Endothelial cell of umbilical vein (primary cell): ENCODE measurements at regions not wholly inside any gene's neighbourhood (a gene's known extent, or its start where the extent isn't known, plus 50 kb on each side); places are given as distances from the start of the nearest gene placed in this dataset.

Experiments
- BruUV-seq: library from RNA; stranded (reverse); fragments of 400-500 nt; replicated peaks from 2 replicates; lab custom pipeline; 2021; lab: Mats Ljungman, UMichigan
- CTCF ChIA-PET: fragments of 300-600, 350-600 bp; sonication (Branson Sonifier 250); formaldehyde crosslinking; loops from one replicate; lab custom pipeline; 2021; ENCODE audit warnings: antibody characterized with exemption, inconsistent platforms; lab: Charles Lee
- POLR2A ChIA-PET: fragments of 300-600, 350-600 bp; sonication (Branson Sonifier 250); formaldehyde crosslinking; loops from one replicate; lab custom pipeline; 2021; ENCODE audit warnings: antibody characterized with exemption, inconsistent platforms; lab: Charles Lee
- DNase-seq: peaks from one replicate; pipeline ENCODE4 v3.0.0-alpha.2; 2011; ENCODE audit warnings: low read depth, low spot score
- FAIRE-seq: peaks from 2 replicates; lab custom pipeline; 2011; peaks lifted over from hg19 to GRCh38; lab: Jason Lieb, UNC
- H2AFZ ChIP-seq: 2 replicates; pipeline ENCODE4 v1.6.0; 2012; ENCODE audit warnings: low read depth, low read length, control low read depth, inconsistent platforms
- H3K27ac ChIP-seq: 2 replicates; pipeline ENCODE4 v1.5.1; 2011; ENCODE audit warnings: low read depth, mild to moderate bottlenecking, control low read depth, low read length, moderate library complexity; ENCODE audit not compliant: insufficient read depth
- H3K27me3 ChIP-seq, 2 experiments: 2 replicates each; pipeline versions ENCODE4 v1.6.0 to v1.6.1; 2011; ENCODE audit warnings: low read length in 2 of 2, mixed read lengths in 1 of 2; ENCODE audit not compliant: control insufficient read depth in 2 of 2, insufficient read depth in 2 of 2
- H3K36me3 ChIP-seq, 2 experiments: 2 replicates in 1 of 2; 3 replicates in 1 of 2; pipeline ENCODE4 v1.5.1; 2011; ENCODE audit warnings: low read length in 2 of 2, mild to moderate bottlenecking in 1 of 2, moderate library complexity in 1 of 2; ENCODE audit not compliant: control insufficient read depth in 2 of 2, insufficient read depth in 2 of 2; ENCODE audit errors: extremely low read depth in 1 of 2
- H3K4me1 ChIP-seq: 3 replicates; pipeline ENCODE4 v1.5.1; 2011; ENCODE audit warnings: mild to moderate bottlenecking, low read length; ENCODE audit not compliant: control insufficient read depth, insufficient read depth; ENCODE audit errors: extremely low read depth
- H3K4me2 ChIP-seq: 2 replicates; pipeline ENCODE4 v1.6.1; 2011; ENCODE audit warnings: low read length, control low read depth, mixed read lengths; ENCODE audit not compliant: insufficient read depth
- H3K4me3 ChIP-seq, 3 experiments: fragments of 200-600 bp in 1 of 3; sonication (generic), shearing (Covaris generic) in 1 of 3; replicated peaks in 1 of 3; 2 replicates each; pipeline ENCODE4 v1.5.1; 2011 to 2016; ENCODE audit warnings: control low read depth in 3 of 3, low read length in 3 of 3, mild to moderate bottlenecking in 2 of 3, inconsistent platforms in 1 of 3, low read depth in 1 of 3, moderate library complexity in 1 of 3; ENCODE audit not compliant: insufficient read depth in 1 of 3
- H3K79me2 ChIP-seq: 2 replicates; pipeline ENCODE4 v1.6.0; 2012; ENCODE audit warnings: low read length, inconsistent platforms; ENCODE audit not compliant: control insufficient read depth, insufficient read depth
- H3K9ac ChIP-seq: replicated peaks from 2 replicates; pipeline ENCODE3; 2011; ENCODE audit warnings: low read length, control low read depth; ENCODE audit not compliant: insufficient read depth; ENCODE audit errors: extremely low read depth
- H3K9me1 ChIP-seq: replicated peaks from 3 replicates; pipeline ENCODE4 v1.6.0; 2011; ENCODE audit warnings: mild to moderate bottlenecking, low read length; ENCODE audit not compliant: control insufficient read depth, insufficient read depth; ENCODE audit errors: extremely low read depth
- H3K9me3 ChIP-seq: replicated peaks from 2 replicates; pipeline ENCODE4 v1.5.1; 2012; ENCODE audit warnings: low read length, inconsistent platforms; ENCODE audit not compliant: control insufficient read depth, insufficient read depth
- H4K20me1 ChIP-seq: replicated peaks from 2 replicates; pipeline ENCODE3; 2011; ENCODE audit warnings: mild to moderate bottlenecking, low read length; ENCODE audit not compliant: control insufficient read depth, insufficient read depth; ENCODE audit errors: extremely low read depth
- EZH2 ChIP-seq: IDR thresholded peaks from 2 replicates; pipeline ENCODE4 v1.6.1; 2012; ENCODE audit warnings: borderline replicate concordance, low read depth, mild to moderate bottlenecking, moderate library complexity, low read length, inconsistent platforms; ENCODE audit not compliant: severe bottlenecking
- JUN ChIP-seq: IDR thresholded peaks from 2 replicates; pipeline ENCODE4 v1.6.1; 2011; ENCODE audit warnings: borderline replicate concordance, low read depth; ENCODE audit not compliant: insufficient read length, insufficient read depth
- MYC ChIP-seq: IDR thresholded peaks from one replicate; pipeline ENCODE4 v1.6.1; 2011; ENCODE audit warnings: mild to moderate bottlenecking, low read depth, low read length
- POLR2A ChIP-seq: IDR thresholded peaks from 2 replicates; pipeline ENCODE4 v1.6.1; 2012; ENCODE audit warnings: low read depth, mild to moderate bottlenecking, control low read depth, low read length
- POLR2AphosphoS5 ChIP-seq: IDR thresholded peaks from 2 replicates; pipeline ENCODE4 v1.6.1; 2012; ENCODE audit warnings: low read depth, mild to moderate bottlenecking, control low read depth, low read length, moderate library complexity; ENCODE audit not compliant: insufficient read depth
- dilution Hi-C: fragments of 300-500 bp; cut with MboI; formaldehyde crosslinking; loops from one replicate; pipeline ENCODE4 v1.15.0; 2019; ENCODE audit warnings: low sequenced_read_pairs; ENCODE audit not compliant: extremely low pct_ligation_motif_present
- intact Hi-C: fragments of 100-400 bp; cut with micrococcal nuclease; formaldehyde crosslinking; loops from one replicate; pipeline ENCODE4 v1.10.0; 2022
- TF ChIP-seq, protein P1 (sequence below), 2 donors: IDR thresholded peaks; 1 replicate in 1 of 2; 2 replicates in 1 of 2; pipeline ENCODE4 v1.5.1; 2011; ENCODE audit warnings: low read length in 2 of 2, mild to moderate bottlenecking in 2 of 2, moderate library complexity in 2 of 2, control low read depth in 1 of 2, inconsistent platforms in 1 of 2, low read depth in 1 of 2; ENCODE audit not compliant: insufficient read depth in 1 of 2; ENCODE audit errors: extremely low read depth in 1 of 2

DNA sequence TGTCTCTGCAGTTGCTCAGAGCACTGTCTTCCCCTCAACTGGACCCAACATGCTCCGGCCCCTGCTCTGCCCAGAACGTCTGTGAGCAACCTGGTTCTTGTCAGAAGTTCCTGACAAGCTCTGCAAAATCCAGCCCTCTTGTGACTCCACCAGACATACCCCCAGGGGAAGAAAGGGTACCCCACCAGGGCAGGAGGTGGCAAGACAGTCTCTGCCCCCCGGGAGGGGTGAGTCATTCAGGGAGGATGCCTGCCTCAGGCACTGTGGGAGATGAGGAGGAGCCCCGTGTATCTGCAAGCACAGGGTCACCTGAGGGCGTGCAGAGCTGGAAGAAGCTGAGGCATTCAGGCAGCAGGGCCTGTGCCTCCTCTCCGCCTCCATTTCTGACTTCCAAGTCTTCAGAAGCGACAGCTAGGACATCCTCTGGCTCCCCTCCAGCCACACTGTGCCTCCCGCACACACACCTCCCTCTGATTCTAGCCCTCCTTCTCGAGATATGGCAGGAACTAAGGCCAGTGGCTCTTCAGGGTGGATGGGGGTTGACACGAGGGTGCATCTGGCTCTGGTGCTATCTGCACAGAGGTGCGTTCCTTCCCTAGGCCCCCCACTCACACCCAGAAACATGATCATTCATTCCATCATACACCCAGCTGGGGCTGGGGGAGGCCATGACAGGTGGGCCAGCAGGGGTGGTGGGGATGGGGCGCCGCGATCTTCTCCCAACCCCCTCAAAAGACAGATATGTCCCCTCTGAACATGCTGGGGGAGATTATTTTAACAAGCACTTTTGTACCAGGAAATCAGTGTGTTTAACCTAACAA, 222.2 kb downstream of the CYP26B1 start:
- intact Hi-C loops = no loop called here
- no peaks in the 10 kb centered on the region for H3K79me2 ChIP-seq
- H3K27me3 ChIP-seq = no peaks in the 10 kb centered on the region
- H3K4me2 ChIP-seq = no peak overlapping the region
- BruUV-seq = no TSS peak
- no peaks in the 10 kb centered on the region for H3K9me3 ChIP-seq
- H4K20me1 ChIP-seq = no peaks in the 10 kb centered on the region
- ChIA-PET CTCF (interaction anchor here (0.7 to 7.6 kb wide), 13 partner anchors 10 to 820 kb away, joined by 3 to 174 read pairs (median 15); partner anchors contain the start of gene CYP26B1), POLR2A (no interaction called here)
- FAIRE-seq (no peak), DNase-seq (no peak)
- no peak overlapping the region for H3K9ac ChIP-seq
- no peaks in the 10 kb centered on the region for H3K9me1 ChIP-seq
- H3K4me1 ChIP-seq = no peaks in the 10 kb centered on the region
- TF ChIP-seq MYC (no peak), POLR2AphosphoS5 (no peak), POLR2A (no peak)
- H3K4me3 ChIP-seq = no peak overlapping the region
- H3K36me3 ChIP-seq = no peaks in the 10 kb centered on the region
- no peak overlapping the region for H2AFZ ChIP-seq
- dilution Hi-C loops = no loop called here
- H3K27ac ChIP-seq = no peak overlapping the region

DNA sequence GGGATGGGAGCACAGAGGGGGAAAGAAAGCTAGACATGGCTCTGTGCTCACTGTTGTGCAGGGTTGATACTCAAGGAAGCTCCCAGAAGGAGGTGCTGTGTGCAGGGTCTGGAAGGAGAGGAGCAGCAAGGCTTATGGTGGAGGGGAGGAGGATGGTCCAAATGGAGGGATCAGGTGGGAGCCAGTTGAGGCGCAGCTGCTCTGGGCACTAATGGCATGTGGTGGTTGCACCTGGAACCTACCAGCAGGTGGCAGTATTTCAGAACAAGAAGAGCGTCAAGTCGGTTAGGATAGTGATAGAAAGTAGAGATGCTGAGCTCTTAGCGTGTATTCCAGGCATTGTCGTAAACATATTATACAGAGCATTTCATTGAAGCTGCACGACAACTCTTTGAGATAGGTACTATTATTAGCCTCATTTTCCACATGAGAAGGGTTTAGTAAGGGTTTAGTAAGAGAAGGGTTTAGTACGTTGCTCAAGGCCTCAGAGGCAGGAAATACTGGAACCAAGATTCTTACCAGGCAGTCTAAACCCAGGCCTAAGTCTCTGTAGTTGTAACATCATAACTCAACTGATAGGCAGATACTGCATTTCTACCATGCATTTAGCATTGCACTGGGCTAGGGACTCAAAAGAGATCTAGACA, 223.7 kb downstream of the CYP26B1 start:
- BruUV-seq = no TSS peak
- H3K79me2 ChIP-seq = no peaks in the 10 kb centered on the region
- TF ChIP-seq, protein P1, sequence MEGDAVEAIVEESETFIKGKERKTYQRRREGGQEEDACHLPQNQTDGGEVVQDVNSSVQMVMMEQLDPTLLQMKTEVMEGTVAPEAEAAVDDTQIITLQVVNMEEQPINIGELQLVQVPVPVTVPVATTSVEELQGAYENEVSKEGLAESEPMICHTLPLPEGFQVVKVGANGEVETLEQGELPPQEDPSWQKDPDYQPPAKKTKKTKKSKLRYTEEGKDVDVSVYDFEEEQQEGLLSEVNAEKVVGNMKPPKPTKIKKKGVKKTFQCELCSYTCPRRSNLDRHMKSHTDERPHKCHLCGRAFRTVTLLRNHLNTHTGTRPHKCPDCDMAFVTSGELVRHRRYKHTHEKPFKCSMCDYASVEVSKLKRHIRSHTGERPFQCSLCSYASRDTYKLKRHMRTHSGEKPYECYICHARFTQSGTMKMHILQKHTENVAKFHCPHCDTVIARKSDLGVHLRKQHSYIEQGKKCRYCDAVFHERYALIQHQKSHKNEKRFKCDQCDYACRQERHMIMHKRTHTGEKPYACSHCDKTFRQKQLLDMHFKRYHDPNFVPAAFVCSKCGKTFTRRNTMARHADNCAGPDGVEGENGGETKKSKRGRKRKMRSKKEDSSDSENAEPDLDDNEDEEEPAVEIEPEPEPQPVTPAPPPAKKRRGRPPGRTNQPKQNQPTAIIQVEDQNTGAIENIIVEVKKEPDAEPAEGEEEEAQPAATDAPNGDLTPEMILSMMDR (IDR thresholded peaks at IDR 0.05; ENCODE audit: extremely low read depth in 1 of 2, insufficient read depth in 1 of 2, low read depth in 1 of 2, low read length in 2 of 2) = peak; percentile 78 to 81
- TF ChIP-seq EZH2 (no peak), JUN (no peak)
- DNase-seq = peak; percentile 66
- no peak overlapping the region for H3K9ac ChIP-seq
- intact Hi-C loops = loop anchor here (1.0 kb wide), 5 partner anchors 213 to 821 kb away; no protein-coding TSS in a partner anchor
- peak; percentile 91 for FAIRE-seq
- POLR2A ChIA-PET = no interaction called here
- H3K36me3 ChIP-seq = no peaks in the 10 kb centered on the region
- dilution Hi-C loops = no loop called here
- no peak overlapping the region for H3K4me3 ChIP-seq
- CTCF ChIA-PET = interaction anchor here (0.6 to 7.6 kb wide), 81 partner anchors 8 to 939 kb away, joined by 3 to 174 read pairs (median 4); partner anchors contain the start of gene CYP26B1
- H3K4me2 ChIP-seq = no peak overlapping the region
- no peak overlapping the region for H3K27ac ChIP-seq
- H3K27me3 ChIP-seq = no peaks in the 10 kb centered on the region
- H3K4me1 ChIP-seq = no peaks in the 10 kb centered on the region
- no peaks in the 10 kb centered on the region for H3K9me3 ChIP-seq
- H4K20me1 ChIP-seq = no peaks in the 10 kb centered on the region
- no peaks in the 10 kb centered on the region for H3K9me1 ChIP-seq
- no peak overlapping the region for H2AFZ ChIP-seq
